MM.1S (cell line): ENCODE measurements at regions not wholly inside any gene's neighbourhood (a gene's known extent, or its start where the extent isn't known, plus 50 kb on each side); places are given as distances from the start of the nearest gene placed in this dataset.

ENCODE experiments used
- DNase-seq: peaks from one replicate; pipeline ENCODE4 v3.0.0-alpha.2; 2015
- H2AFZ ChIP-seq: fragments of 300-600 bp; sonication (generic); 2 replicates; pipeline ENCODE4 v1.6.0; 2016; ENCODE audit warnings: antibody characterized with exemption, low read length
- H3F3A ChIP-seq: fragments of 300-600 bp; sonication (generic); 2 replicates; pipeline ENCODE4 v1.6.1; 2016; ENCODE audit warnings: mild to moderate bottlenecking, antibody characterized with exemption, low read length, moderate library complexity, mixed read lengths; ENCODE audit not compliant: insufficient read depth
- H3K27ac ChIP-seq: fragments of 300-600 bp; sonication (generic); 2 replicates; pipeline ENCODE4 v1.5.1; 2016; ENCODE audit warnings: mild to moderate bottlenecking, low read length
- H3K27me3 ChIP-seq: fragments of 300-600 bp; sonication (generic); replicated peaks from 2 replicates; pipeline ENCODE4 v1.6.0; 2016; ENCODE audit warnings: low read length; ENCODE audit not compliant: insufficient read depth
- H3K36me3 ChIP-seq: fragments of 300-600 bp; sonication (generic); replicated peaks from 2 replicates; pipeline ENCODE4 v1.6.1; 2016; ENCODE audit warnings: mild to moderate bottlenecking, low read length, mixed read lengths; ENCODE audit not compliant: insufficient read depth
- H3K4me1 ChIP-seq: fragments of 300-600 bp; sonication (generic); 2 replicates; pipeline ENCODE4 v1.6.1; 2016; ENCODE audit warnings: low read length, mixed read lengths
- H3K4me2 ChIP-seq: fragments of 300-600 bp; sonication (generic); 2 replicates; pipeline ENCODE4 v1.6.0; 2016; ENCODE audit warnings: low read depth, low read length
- H3K4me3 ChIP-seq: fragments of 300-600 bp; sonication (generic); 2 replicates; pipeline ENCODE4 v1.5.1; 2016; ENCODE audit warnings: low read length, mixed read lengths
- H3K79me2 ChIP-seq: fragments of 300-600 bp; sonication (generic); 2 replicates; pipeline ENCODE4 v1.6.1; 2016; ENCODE audit warnings: mixed run types, low read length, mixed read lengths
- H3K9ac ChIP-seq: fragments of 300-600 bp; sonication (generic); 2 replicates; pipeline ENCODE4 v1.6.1; 2016; ENCODE audit warnings: low read length, mixed read lengths
- H3K9me2 ChIP-seq: fragments of 300-600 bp; sonication (generic); replicated peaks from 2 replicates; pipeline ENCODE4 v1.6.1; 2016; ENCODE audit warnings: mild to moderate bottlenecking, low read length, mixed read lengths; ENCODE audit not compliant: insufficient read depth
- H3K9me3 ChIP-seq: fragments of 300-600 bp; sonication (generic); replicated peaks from 2 replicates; pipeline ENCODE4 v1.6.1; 2016; ENCODE audit warnings: mild to moderate bottlenecking, low read length, mixed read lengths; ENCODE audit not compliant: insufficient read depth
- H4K20me1 ChIP-seq: fragments of 300-600 bp; sonication (generic); 2 replicates; pipeline ENCODE4 v1.6.1; 2016; ENCODE audit warnings: mild to moderate bottlenecking, low read length, moderate library complexity, mixed read lengths; ENCODE audit not compliant: insufficient read depth
- EZH2 ChIP-seq: fragments of 300-600 bp; sonication (generic); optimal IDR thresholded peaks from 2 replicates; pipeline ENCODE3; 2017; ENCODE audit warnings: low read depth, mild to moderate bottlenecking, antibody characterized with exemption, low read length, mixed read lengths
- EZH2phosphoT487 ChIP-seq: fragments of 300-600 bp; sonication (generic); IDR thresholded peaks from 2 replicates; pipeline ENCODE4 v1.6.1; 2018; ENCODE audit warnings: antibody characterized with exemption, low read length
- TF ChIP-seq, protein P1 (sequence below): fragments of 300-600 bp; sonication (generic); IDR thresholded peaks from 2 replicates; pipeline ENCODE4 v1.5.1; 2016; ENCODE audit warnings: antibody characterized with exemption, low read length, mixed read lengths

GRCh38 chr12:83866477-83866876 is 1046.1 kb downstream of the SLC6A15 start:
- H3K4me2 ChIP-seq: no peak overlapping the region
- H2AFZ ChIP-seq: no peak overlapping the region
- H3K4me1 ChIP-seq: no peaks in the 10 kb centered on the region
- H3K36me3 ChIP-seq: no peaks in the 10 kb centered on the region
- no peak overlapping the region for H3K9ac ChIP-seq
- no peaks in the 10 kb centered on the region for H3K79me2 ChIP-seq
- H3K27ac ChIP-seq: no peak overlapping the region
- no peaks in the 10 kb centered on the region for H3K9me3 ChIP-seq
- TF ChIP-seq, protein P1, sequence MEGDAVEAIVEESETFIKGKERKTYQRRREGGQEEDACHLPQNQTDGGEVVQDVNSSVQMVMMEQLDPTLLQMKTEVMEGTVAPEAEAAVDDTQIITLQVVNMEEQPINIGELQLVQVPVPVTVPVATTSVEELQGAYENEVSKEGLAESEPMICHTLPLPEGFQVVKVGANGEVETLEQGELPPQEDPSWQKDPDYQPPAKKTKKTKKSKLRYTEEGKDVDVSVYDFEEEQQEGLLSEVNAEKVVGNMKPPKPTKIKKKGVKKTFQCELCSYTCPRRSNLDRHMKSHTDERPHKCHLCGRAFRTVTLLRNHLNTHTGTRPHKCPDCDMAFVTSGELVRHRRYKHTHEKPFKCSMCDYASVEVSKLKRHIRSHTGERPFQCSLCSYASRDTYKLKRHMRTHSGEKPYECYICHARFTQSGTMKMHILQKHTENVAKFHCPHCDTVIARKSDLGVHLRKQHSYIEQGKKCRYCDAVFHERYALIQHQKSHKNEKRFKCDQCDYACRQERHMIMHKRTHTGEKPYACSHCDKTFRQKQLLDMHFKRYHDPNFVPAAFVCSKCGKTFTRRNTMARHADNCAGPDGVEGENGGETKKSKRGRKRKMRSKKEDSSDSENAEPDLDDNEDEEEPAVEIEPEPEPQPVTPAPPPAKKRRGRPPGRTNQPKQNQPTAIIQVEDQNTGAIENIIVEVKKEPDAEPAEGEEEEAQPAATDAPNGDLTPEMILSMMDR: no peak
- TF ChIP-seq EZH2 (no peak), EZH2phosphoT487 (no peak)
- no peaks in the 10 kb centered on the region for H3K27me3 ChIP-seq
- no peaks in the 10 kb centered on the region for H3K9me2 ChIP-seq
- no peak for DNase-seq
- H3K4me3 ChIP-seq: no peak overlapping the region
- no peaks in the 10 kb centered on the region for H4K20me1 ChIP-seq
- H3F3A ChIP-seq: no peaks in the 10 kb centered on the region

GRCh38 chr12:83865431-83865830 is 1047.2 kb downstream of the SLC6A15 start:
- no peaks in the 10 kb centered on the region for H3K4me1 ChIP-seq
- no peak overlapping the region for H3K4me2 ChIP-seq
- H3K9me2 ChIP-seq: no peaks in the 10 kb centered on the region
- H3K36me3 ChIP-seq: no peaks in the 10 kb centered on the region
- TF ChIP-seq EZH2phosphoT487: no peak
- no peak for TF ChIP-seq EZH2
- TF ChIP-seq, protein P1: no peak
- H3K79me2 ChIP-seq: no peaks in the 10 kb centered on the region
- H3F3A ChIP-seq: no peaks in the 10 kb centered on the region
- no peak overlapping the region for H3K9ac ChIP-seq
- H3K4me3 ChIP-seq: no peak overlapping the region
- H2AFZ ChIP-seq: no peak overlapping the region
- H4K20me1 ChIP-seq: no peaks in the 10 kb centered on the region
- no peak overlapping the region for H3K27ac ChIP-seq
- no peak for DNase-seq
- H3K27me3 ChIP-seq: no peaks in the 10 kb centered on the region
- H3K9me3 ChIP-seq: no peaks in the 10 kb centered on the region

- Histone ChIP-seq H3K27ac (no peak overlapping the region), H3F3A (no peaks in the 10 kb centered on the region), H3K79me2 (no peaks in the 10 kb centered on the region), H3K9me3 (no peaks in the 10 kb centered on the region), H3K4me2 (no peak overlapping the region), H3K4me1 (no peaks in the 10 kb centered on the region), H3K27me3 (no peaks in the 10 kb centered on the region), H2AFZ (no peak overlapping the region), H3K4me3 (no peak overlapping the region), H4K20me1 (no peaks in the 10 kb centered on the region), H3K9ac (no peak overlapping the region), H3K9me2 (no peaks in the 10 kb centered on the region), H3K36me3 (no peaks in the 10 kb centered on the region)
- TF ChIP-seq EZH2: no peak
- TF ChIP-seq, protein P1: no peak
- TF ChIP-seq EZH2phosphoT487: no peak
- no peak for DNase-seq
Observed at GRCh38 chr12:83864054-83864453, 1048.5 kb downstream of the SLC6A15 start.
